T-helper 2 cell treated with Interferon-gamma antibody and Interleukin-4, amounts not matched to agents 100 ng/mL and 5 ng/mL, for 36 hours (primary cell): ENCODE measurements at regions not wholly inside any gene's neighbourhood (a gene's known extent, or its start where the extent isn't known, plus 50 kb on each side); places are given as distances from the start of the nearest gene placed in this dataset.
"Not testable (repeated sequence)": the region's sequence is repeated elsewhere in the genome, so short reads cannot be mapped to it uniquely, and the experiment has no call there.

Experiments used
- intact Hi-C: fragments of 100-400 bp; cut with micrococcal nuclease; formaldehyde crosslinking; loops from one replicate; pipeline ENCODE4 v1.15.1; 2023

- intact Hi-C loops: no loop called here
Observed at GRCh38 chr11:116065191-116065895, 561.1 kb upstream of the CADM1 start.

- intact Hi-C loops: no loop called here
Observed at GRCh38 chr11:116062490-116063171, 558.4 kb upstream of the CADM1 start.

DNA sequence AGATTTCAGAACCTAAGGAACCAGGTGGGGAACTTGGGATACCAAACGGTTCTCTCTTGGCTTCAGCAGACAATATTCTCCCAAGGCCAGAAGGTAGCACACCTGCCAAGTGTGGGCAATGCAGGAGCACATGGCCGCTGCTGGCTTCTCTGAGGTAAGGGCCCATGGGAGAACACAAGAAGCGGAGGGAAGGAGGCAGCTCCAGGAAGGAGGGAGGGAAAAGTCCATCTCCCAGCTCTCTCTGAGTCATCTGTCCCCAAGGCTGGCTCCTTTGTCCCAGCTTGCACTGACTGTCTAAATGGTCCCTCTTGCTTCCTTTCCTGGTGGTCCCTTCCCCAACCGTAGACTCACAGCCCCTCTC is 557.9 kb upstream of the CADM1 start:
- intact Hi-C loops: no loop called here

- intact Hi-C loops: no loop called here
Observed at GRCh38 chr11:116061322-116061721, 557.1 kb upstream of the CADM1 start.

DNA sequence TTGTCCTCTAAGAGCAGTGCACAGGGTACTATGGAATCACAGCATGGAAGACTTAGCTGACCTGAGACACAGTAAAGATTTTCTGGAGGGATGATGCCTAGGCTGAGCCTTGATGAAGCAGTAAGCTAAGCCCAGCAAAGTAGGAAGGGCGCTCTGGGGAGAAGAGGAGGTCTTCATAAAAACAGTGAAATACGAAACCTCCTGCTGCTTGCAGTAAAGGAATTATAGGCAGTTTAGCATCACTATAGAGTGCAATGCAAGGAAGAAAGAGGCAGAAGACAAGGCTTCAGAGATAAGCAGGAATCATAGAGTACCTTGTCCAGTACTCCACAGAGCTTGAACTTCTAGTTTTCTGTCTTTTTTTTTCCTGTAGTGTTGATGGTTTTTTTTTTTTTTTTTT is 555.7 kb upstream of the CADM1 start:
- intact Hi-C loops: no loop called here

GRCh38 chr11:116057000-116057399 is 552.8 kb upstream of the CADM1 start:
- intact Hi-C loops: no loop called here

- intact Hi-C loops: no loop called here
Observed at GRCh38 chr11:116055064-116055463, 550.8 kb upstream of the CADM1 start.

GRCh38 chr11:116053548-116053919 is 549.3 kb upstream of the CADM1 start:
- intact Hi-C loops: no loop called here

DNA sequence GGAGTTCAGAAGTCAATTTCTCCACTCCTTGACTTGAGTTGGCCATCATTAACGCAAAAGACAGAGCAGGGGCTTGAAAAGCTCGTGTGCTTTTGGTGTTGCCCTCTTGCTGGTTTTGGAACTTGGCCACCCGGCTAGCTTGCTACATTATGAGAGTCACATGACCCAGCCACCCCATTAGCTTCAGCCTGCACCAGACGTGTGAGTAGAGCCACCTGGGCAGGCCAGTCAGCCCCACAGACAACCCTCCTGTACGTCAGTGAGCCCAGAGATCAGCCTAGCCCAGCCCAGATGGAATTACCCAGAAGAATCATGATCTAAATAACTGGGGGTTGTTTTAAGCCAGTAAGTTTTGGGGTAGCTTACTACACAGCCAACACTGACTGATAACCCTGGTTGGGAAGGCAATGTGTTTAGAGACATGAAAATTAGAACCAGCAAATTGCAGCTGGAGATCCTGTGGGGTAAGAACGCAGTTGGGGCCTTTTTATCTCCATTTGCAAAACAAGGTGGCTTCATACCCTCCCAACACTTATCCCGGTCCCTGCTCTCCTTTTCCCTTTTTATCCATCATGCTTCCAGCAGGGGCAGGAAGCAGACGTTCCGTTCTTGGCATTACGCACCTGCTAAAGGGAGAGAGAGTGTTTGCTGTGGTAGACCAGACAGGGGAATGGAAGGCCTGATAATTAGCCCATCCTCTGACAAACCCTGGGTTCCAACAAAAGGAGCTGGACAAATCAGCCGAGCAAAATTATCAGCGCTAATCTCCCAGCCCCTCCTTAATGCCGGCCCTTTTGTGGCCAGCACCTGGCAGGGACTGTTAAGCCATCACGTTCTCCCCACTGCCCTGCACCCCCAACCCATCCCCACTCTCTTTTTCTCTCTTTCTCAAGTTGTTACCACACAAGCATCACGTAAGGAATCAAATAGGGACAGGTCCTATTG is 548.7 kb upstream of the CADM1 start:
- intact Hi-C loops: no loop called here

DNA sequence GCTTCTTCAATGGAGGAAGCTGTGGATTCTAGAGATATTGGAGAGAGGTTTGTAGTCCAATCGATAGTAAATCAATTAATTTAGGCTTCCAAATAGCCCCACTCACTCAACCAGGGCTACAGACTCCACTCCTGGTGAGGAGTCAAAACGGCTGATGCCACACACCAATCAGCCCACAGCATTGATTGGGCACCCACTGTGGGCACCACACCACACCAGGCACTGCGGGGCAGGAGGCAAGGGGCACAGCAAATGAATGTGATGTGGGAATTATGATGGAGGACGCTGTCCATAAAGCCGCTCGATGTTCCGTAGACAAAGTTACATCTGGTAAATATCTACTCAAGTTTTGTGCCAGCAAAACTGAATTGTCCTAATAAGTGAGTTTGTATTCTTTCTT is 547.3 kb upstream of the CADM1 start:
- intact Hi-C loops: no loop called here

DNA sequence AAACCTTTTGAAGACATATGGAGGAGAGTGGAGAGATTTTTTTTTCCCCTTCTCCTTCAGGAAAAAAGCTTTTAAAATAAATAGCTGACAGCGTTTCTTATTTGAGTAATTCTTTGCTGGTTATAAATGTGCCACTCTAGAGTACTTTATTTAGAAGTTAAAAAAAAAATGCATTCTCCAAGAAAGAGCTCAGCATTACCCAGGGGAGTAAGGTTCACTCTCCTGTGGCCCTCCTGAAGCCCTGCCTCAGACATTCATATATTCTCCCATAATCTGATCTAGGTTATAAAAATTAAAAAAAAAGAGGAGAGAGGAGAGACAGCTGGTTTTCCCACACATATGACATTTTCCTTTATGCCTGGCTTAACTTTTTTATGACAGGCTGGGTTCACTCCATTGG is 545.2 kb upstream of the CADM1 start:
- intact Hi-C loops: no loop called here

- intact Hi-C loops: no loop called here
Observed at GRCh38 chr11:116046127-116046526, 541.9 kb upstream of the CADM1 start.

GRCh38 chr11:116044941-116045340 is 540.7 kb upstream of the CADM1 start:
- intact Hi-C loops: no loop called here

- intact Hi-C loops: no loop called here
Observed at GRCh38 chr11:116044520-116044919, 540.3 kb upstream of the CADM1 start.

GRCh38 chr11:116043857-116044256 is 539.6 kb upstream of the CADM1 start:
- intact Hi-C loops: no loop called here

DNA sequence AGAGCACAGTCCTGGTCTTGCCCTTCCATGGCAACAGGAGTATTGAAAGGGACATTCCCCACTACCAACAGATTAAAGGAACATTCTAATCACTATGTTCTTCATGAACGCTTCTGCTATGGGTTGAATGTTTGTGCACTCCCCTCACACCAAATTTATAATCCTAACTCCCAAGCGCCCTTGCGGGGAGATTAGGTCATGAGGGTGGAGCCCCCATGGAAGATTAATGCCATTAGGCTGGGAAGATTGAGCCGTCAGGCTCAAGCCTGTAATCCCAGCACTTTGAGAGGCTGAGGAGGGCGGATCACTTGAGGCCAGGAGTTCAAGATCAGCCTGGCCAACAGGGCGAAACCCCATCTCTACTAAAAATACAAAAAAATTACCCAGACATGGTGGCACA is 538.8 kb upstream of the CADM1 start:
- intact Hi-C loops: not testable (repeated sequence)

GRCh38 chr11:116042146-116042545 is 537.9 kb upstream of the CADM1 start:
- intact Hi-C loops: no loop called here

GRCh38 chr11:116037861-116038260 is 533.6 kb upstream of the CADM1 start:
- intact Hi-C loops: no loop called here

GRCh38 chr11:116035977-116036376 is 531.8 kb upstream of the CADM1 start:
- intact Hi-C loops: no loop called here

DNA sequence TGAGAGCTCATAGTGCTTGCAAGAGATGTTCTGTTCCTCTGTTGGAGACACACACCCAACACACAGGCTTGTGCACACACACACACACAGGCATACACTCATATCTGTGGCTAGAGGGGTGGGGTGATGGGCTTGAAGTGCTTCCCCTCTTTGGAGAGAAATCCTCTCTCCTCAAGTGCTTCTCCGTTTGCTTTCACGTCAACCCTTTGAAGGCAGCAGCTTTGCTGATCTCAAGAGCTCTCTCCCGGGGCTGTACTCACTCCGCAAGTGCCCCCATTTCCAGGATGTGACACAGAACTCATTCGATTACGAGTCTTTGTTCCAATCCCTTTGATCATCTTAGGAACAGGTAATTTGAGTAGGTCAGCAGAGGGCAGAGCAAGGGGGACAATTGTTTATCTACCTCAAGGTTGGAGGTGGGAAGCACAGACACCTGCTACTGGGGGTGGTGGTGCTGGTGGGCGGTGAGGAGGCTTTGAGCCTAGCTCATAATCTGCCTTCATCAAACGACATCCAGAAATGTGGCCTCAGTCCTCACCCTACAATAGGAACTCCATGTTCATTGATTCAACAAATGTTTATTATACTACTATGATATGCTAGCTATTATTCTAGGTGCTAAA is 529.8 kb upstream of the CADM1 start:
- intact Hi-C loops: no loop called here

- intact Hi-C loops: no loop called here
Observed at GRCh38 chr11:116030697-116031331, 526.6 kb upstream of the CADM1 start.
